ENCODE measurements at regions not wholly inside any gene's neighbourhood (a gene's known extent, or its start where the extent isn't known, plus 50 kb on each side); places are given as distances from the start of the nearest gene placed in this dataset.

GRCh38 chr15:26166429-26166828, 303.3 kb upstream of the ATP10A start:
- no TSS peak for BruUV-seq (replicated peaks)
- DNase-seq = no peak
- intact Hi-C loops (cut with micrococcal nuclease; ENCODE audit: unreplicated experiment) = no loop called here
- H3K27ac Mint-ChIP-seq (ENCODE audit: unreplicated experiment) = no peak overlapping the region
- H3K36me3 Mint-ChIP-seq (ENCODE audit: insufficient read depth, unreplicated experiment) = no peaks in the 10 kb centered on the region
- H3K4me1 Mint-ChIP-seq (ENCODE audit: low read depth, unreplicated experiment) = no peaks in the 10 kb centered on the region
- Histone ChIP-seq H3K9me3 (no peaks in the 10 kb centered on the region), H3K4me1 (no peaks in the 10 kb centered on the region), H3K36me3 (ENCODE audit: control insufficient read depth, insufficient read depth, low read length) (no peaks in the 10 kb centered on the region), H3K27me3 (replicated peaks; ENCODE audit: control insufficient read depth, insufficient read depth, low read length) (no peaks in the 10 kb centered on the region), H3K4me3 (ENCODE audit: low read depth, low read length) (no peak overlapping the region)
- peaks cover 15% of the 10 kb centered on the region for H3K27me3 Mint-ChIP-seq (ENCODE audit: insufficient read depth, unreplicated experiment)
- H3K9me3 Mint-ChIP-seq (ENCODE audit: unreplicated experiment) = peaks cover 21% of the 10 kb centered on the region
- no peak overlapping the region for H3K4me3 Mint-ChIP-seq (ENCODE audit: unreplicated experiment)
- ChIA-PET POLR2A (no interaction called here), CTCF (no interaction called here)
- no peak for TF ChIP-seq CTCF (IDR thresholded peaks at IDR 0.05; ENCODE audit: insufficient read depth in 1 of 2, low read depth in 1 of 2, low read length in 1 of 2, severe bottlenecking in 1 of 2, unreplicated experiment in 1 of 2)

- Histone ChIP-seq H3K27me3 (replicated peaks; ENCODE audit: control insufficient read depth, insufficient read depth, low read length) (no peaks in the 10 kb centered on the region), H3K9me3 (no peaks in the 10 kb centered on the region), H3K36me3 (ENCODE audit: control insufficient read depth, insufficient read depth, low read length) (no peaks in the 10 kb centered on the region), H3K4me1 (no peaks in the 10 kb centered on the region), H3K4me3 (ENCODE audit: low read depth, low read length) (no peak overlapping the region)
- POLR2A ChIA-PET = no interaction called here
- Mint-ChIP-seq H3K27me3 (ENCODE audit: insufficient read depth, unreplicated experiment) (peaks cover 16% of the 10 kb centered on the region), H3K9me3 (ENCODE audit: unreplicated experiment) (peaks cover 21% of the 10 kb centered on the region), H3K4me3 (ENCODE audit: unreplicated experiment) (no peak overlapping the region), H3K27ac (ENCODE audit: unreplicated experiment) (no peak overlapping the region), H3K4me1 (ENCODE audit: low read depth, unreplicated experiment) (no peaks in the 10 kb centered on the region), H3K36me3 (ENCODE audit: insufficient read depth, unreplicated experiment) (no peaks in the 10 kb centered on the region)
- no peak for TF ChIP-seq CTCF (IDR thresholded peaks at IDR 0.05; ENCODE audit: insufficient read depth in 1 of 2, low read depth in 1 of 2, low read length in 1 of 2, severe bottlenecking in 1 of 2, unreplicated experiment in 1 of 2)
- CTCF ChIA-PET = no interaction called here
- no TSS peak for BruUV-seq (replicated peaks)
- no peak for DNase-seq
- intact Hi-C loops (cut with micrococcal nuclease; ENCODE audit: unreplicated experiment) = no loop called here
These were observed 302.4 kb upstream of the ATP10A start for GRCh38 chr15:26165546-26165945.

GRCh38 chr15:26160343-26160742, 297.2 kb upstream of the ATP10A start:
- H3K27ac Mint-ChIP-seq (ENCODE audit: unreplicated experiment) = no peak overlapping the region
- no peaks in the 10 kb centered on the region for H3K27me3 ChIP-seq (replicated peaks; ENCODE audit: control insufficient read depth, insufficient read depth, low read length)
- no peak for DNase-seq
- ChIA-PET CTCF (no interaction called here), POLR2A (no interaction called here)
- intact Hi-C loops (cut with micrococcal nuclease; ENCODE audit: unreplicated experiment) = no loop called here
- no peak overlapping the region for H3K4me3 Mint-ChIP-seq (ENCODE audit: unreplicated experiment)
- H3K27me3 Mint-ChIP-seq (ENCODE audit: insufficient read depth, unreplicated experiment) = peaks cover 22% of the 10 kb centered on the region
- TF ChIP-seq CTCF (IDR thresholded peaks at IDR 0.05; ENCODE audit: insufficient read depth in 1 of 2, low read depth in 1 of 2, low read length in 1 of 2, severe bottlenecking in 1 of 2, unreplicated experiment in 1 of 2) = no peak
- no peaks in the 10 kb centered on the region for H3K9me3 ChIP-seq
- no peaks in the 10 kb centered on the region for H3K36me3 Mint-ChIP-seq (ENCODE audit: insufficient read depth, unreplicated experiment)
- no TSS peak for BruUV-seq (replicated peaks)
- no peaks in the 10 kb centered on the region for H3K4me1 Mint-ChIP-seq (ENCODE audit: low read depth, unreplicated experiment)
- no peaks in the 10 kb centered on the region for H3K36me3 ChIP-seq (ENCODE audit: control insufficient read depth, insufficient read depth, low read length)
- H3K9me3 Mint-ChIP-seq (ENCODE audit: unreplicated experiment) = peaks cover 21% of the 10 kb centered on the region
- H3K4me1 ChIP-seq = no peaks in the 10 kb centered on the region
- H3K4me3 ChIP-seq (ENCODE audit: low read depth, low read length) = no peak overlapping the region

Data from Caco-2 (cell line).